Thyroid gland (tissue), 4 donors: ENCODE measurements at regions not wholly inside any gene's neighbourhood (a gene's known extent, or its start where the extent isn't known, plus 50 kb on each side); places are given as distances from the start of the nearest gene placed in this dataset.

Experiments used
- DNase-seq, 2 donors: peaks; one replicate each; pipeline ENCODE4 v3.0.0-alpha.2; 2019
- H3K27ac ChIP-seq, 3 donors: fragments of 200-600 bp; sonication (generic); 1 replicate in 2 of 3; 2 replicates in 1 of 3; pipeline ENCODE4 v1.5.1; 2016 to 2019; ENCODE audit warnings: mild to moderate bottlenecking in 1 of 3, moderate library complexity in 1 of 3
- H3K27me3 ChIP-seq: fragments of 200-600 bp; sonication (generic); one replicate; pipeline ENCODE4 v1.5.1; 2019
- H3K36me3 ChIP-seq, 2 donors: fragments of 200-600 bp; sonication (generic); one replicate each; pipeline ENCODE4 v1.5.1; 2016 to 2019
- H3K4me1 ChIP-seq, 2 donors: fragments of 200-600 bp; sonication (generic); one replicate each; pipeline ENCODE4 v1.5.1; 2017 to 2019
- H3K4me3 ChIP-seq, 3 donors: fragments of 200-600 bp; sonication (generic); replicated peaks in 1 of 3; 1 replicate in 2 of 3; 2 replicates in 1 of 3; pipeline ENCODE4 v1.5.1; 2016; ENCODE audit warnings: mild to moderate bottlenecking in 1 of 3
- H3K9me3 ChIP-seq: fragments of 200-600 bp; sonication (generic); one replicate; pipeline ENCODE4 v1.5.1; 2017
- POLR2A ChIP-seq, 2 donors: fragments of 450-650 bp; IDR thresholded peaks; one replicate each; pipeline ENCODE4 v1.6.1; 2017; ENCODE audit warnings: antibody characterized with exemption in 2 of 2, mild to moderate bottlenecking in 2 of 2, moderate library complexity in 1 of 2
- WGBS, 2 donors: methylation state at CpG; one replicate each; pipeline ENCODE4 v1.1.5; 2017; 5-methylcytosine and 5-hydroxymethylcytosine counted together
- intact Hi-C: fragments of 100-400 bp; cut with DNase I; formaldehyde crosslinking; loops from one replicate; pipeline ENCODE4 v1.15.1; 2023
- TF ChIP-seq, protein P1 (sequence below), 6 experiments: fragments of 200-600 bp in 3 of 6; fragments of 450-650 bp in 3 of 6; sonication (generic) in 3 of 6; IDR thresholded peaks; one replicate each; pipeline ENCODE4 v1.5.1; 2016 to 2019; ENCODE audit warnings: antibody characterized with exemption in 6 of 6, mild to moderate bottlenecking in 2 of 6, inconsistent platforms in 1 of 6, moderate library complexity in 1 of 6

DNA sequence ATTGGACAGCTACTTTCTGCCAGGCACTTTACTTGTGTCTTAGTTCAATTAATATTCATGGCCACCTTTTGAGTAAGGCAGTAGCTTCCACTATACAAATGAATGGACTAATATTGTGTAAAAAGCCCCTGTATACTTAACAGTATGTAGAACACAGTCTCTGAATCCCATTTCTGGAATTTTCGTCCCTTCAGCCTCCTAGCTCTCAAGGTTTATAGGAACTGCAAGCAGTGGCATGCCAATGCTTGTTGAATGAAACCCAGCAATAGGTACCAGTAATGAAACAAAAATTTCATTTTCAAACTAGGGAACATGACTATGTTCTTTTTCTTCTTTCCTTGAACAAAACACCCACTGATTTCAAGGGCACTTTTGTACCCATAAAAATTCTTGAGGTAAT lies 361.6 kb downstream of the TDRD3 start:
- WGBS, 2 donors: 78 to 85% methylated on average over 1 of the region's 1 CpG
- Histone ChIP-seq H3K4me1 (peaks cover 0 to 3% of the 10 kb centered on the region in 2 donors), H3K36me3 (no peaks in the 10 kb centered on the region), H3K27me3 (no peaks in the 10 kb centered on the region), H3K4me3 (no peak overlapping the region), H3K9me3 (no peaks in the 10 kb centered on the region), H3K27ac (no peak overlapping the region)
- TF ChIP-seq POLR2A (IDR thresholded peaks at IDR 0.05): no peak
- TF ChIP-seq, protein P1, sequence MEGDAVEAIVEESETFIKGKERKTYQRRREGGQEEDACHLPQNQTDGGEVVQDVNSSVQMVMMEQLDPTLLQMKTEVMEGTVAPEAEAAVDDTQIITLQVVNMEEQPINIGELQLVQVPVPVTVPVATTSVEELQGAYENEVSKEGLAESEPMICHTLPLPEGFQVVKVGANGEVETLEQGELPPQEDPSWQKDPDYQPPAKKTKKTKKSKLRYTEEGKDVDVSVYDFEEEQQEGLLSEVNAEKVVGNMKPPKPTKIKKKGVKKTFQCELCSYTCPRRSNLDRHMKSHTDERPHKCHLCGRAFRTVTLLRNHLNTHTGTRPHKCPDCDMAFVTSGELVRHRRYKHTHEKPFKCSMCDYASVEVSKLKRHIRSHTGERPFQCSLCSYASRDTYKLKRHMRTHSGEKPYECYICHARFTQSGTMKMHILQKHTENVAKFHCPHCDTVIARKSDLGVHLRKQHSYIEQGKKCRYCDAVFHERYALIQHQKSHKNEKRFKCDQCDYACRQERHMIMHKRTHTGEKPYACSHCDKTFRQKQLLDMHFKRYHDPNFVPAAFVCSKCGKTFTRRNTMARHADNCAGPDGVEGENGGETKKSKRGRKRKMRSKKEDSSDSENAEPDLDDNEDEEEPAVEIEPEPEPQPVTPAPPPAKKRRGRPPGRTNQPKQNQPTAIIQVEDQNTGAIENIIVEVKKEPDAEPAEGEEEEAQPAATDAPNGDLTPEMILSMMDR (IDR thresholded peaks at IDR 0.05): no peak
- intact Hi-C loops: no loop called here
- DNase-seq: no peak

DNA sequence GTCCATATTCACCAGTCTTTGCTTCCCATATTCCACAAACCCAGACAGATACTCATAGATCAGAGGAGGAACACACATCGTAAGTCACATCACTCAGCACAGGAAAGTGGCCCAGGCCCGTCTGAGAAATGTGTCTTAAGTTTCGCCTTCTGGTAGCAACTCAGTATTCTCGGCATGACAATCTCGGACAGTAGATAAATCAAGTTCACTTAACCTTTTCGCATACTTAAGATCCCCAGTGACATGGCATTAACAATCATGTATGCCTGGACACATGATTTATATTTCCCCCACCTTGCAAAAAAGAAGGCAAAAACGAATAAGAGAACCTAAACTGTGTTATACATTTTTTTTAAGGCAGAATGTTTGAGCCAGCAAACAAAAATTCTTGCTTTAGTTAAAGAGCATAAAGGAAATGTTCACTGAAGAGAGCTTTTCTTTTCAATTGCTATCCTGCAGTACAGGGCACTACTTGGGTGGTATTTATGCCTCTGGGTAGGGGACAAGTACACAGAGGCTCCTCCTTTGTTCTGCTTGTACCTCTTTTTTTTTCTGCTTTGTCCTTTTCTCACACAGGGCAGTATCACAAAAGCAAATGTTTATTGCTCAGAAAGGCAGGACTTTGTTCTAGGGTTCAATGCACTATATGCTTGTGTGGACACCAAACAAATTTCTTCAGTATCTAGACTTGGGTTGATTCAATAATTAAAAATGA lies 360.6 kb downstream of the TDRD3 start:
- Histone ChIP-seq H3K4me1 (peaks cover 0 to 3% of the 10 kb centered on the region in 2 donors), H3K36me3 (no peaks in the 10 kb centered on the region), H3K27me3 (no peaks in the 10 kb centered on the region), H3K9me3 (no peaks in the 10 kb centered on the region), H3K27ac (no peak overlapping the region), H3K4me3 (no peak overlapping the region)
- intact Hi-C loops: no loop called here
- WGBS, 2 donors: 79 to 82% methylated on average over 7 of the region's 7 CpGs
- no peak for DNase-seq
- TF ChIP-seq, protein P1 (IDR thresholded peaks at IDR 0.05): no peak
- no peak for TF ChIP-seq POLR2A (IDR thresholded peaks at IDR 0.05)

- WGBS, 2 donors: 35 to 45% methylated on average over 5 of the region's 5 CpGs
- no peak overlapping the region for H3K27ac ChIP-seq
- no peaks in the 10 kb centered on the region for H3K27me3 ChIP-seq
- no peak for TF ChIP-seq POLR2A (IDR thresholded peaks at IDR 0.05)
- TF ChIP-seq, protein P1 (IDR thresholded peaks at IDR 0.05): no peak
- no peak overlapping the region for H3K4me3 ChIP-seq
- peaks cover 0 to 3% of the 10 kb centered on the region in 2 donors for H3K4me1 ChIP-seq
- peak in 1 of 2 donors; percentile 8 for DNase-seq
- H3K36me3 ChIP-seq: no peaks in the 10 kb centered on the region
- H3K9me3 ChIP-seq: no peaks in the 10 kb centered on the region
- intact Hi-C loops: no loop called here
Observed at GRCh38 chr13:60756306-60756705, 359.3 kb downstream of the TDRD3 start.

- no peak overlapping the region for H3K4me3 ChIP-seq
- no peak overlapping the region for H3K27ac ChIP-seq
- TF ChIP-seq, protein P1 (IDR thresholded peaks at IDR 0.05): peak in 3 of 6 experiments; percentile 27 to 41 (median 37)
- no peak for TF ChIP-seq POLR2A (IDR thresholded peaks at IDR 0.05)
- H3K4me1 ChIP-seq: peaks cover 0 to 3% of the 10 kb centered on the region in 2 donors
- H3K27me3 ChIP-seq: no peaks in the 10 kb centered on the region
- WGBS, 2 donors: 63 to 66% methylated on average over 4 of the region's 4 CpGs
- intact Hi-C loops: no loop called here
- no peaks in the 10 kb centered on the region for H3K36me3 ChIP-seq
- H3K9me3 ChIP-seq: no peaks in the 10 kb centered on the region
- peak; percentile 8 to 26 for DNase-seq
Observed at GRCh38 chr13:60755380-60756163, 358.6 kb downstream of the TDRD3 start.
